Right lobe of liver (tissue), 6 donors: ENCODE measurements at regions not wholly inside any gene's neighbourhood (a gene's known extent, or its start where the extent isn't known, plus 50 kb on each side); places are given as distances from the start of the nearest gene placed in this dataset.
A peak's percentile ranks its signal among the peaks of the same experiment; 100 is the strongest.

Experiments
- ATAC-seq, 4 donors: fragments of 200-7000 bp; cut with Tn5 transposase; one replicate each; pipeline ENCODE4 v1.9.1; 2020; ENCODE audit warnings: mild to moderate bottlenecking in 4 of 4, moderate library complexity in 4 of 4
- DNase-seq, 3 donors: peaks; one replicate each; pipeline ENCODE4 v3.0.0-alpha.2; 2020
- H3K27ac ChIP-seq, 3 donors: fragments of 200-600 bp; one replicate each; pipeline ENCODE4 v1.8.0; 2022
- H3K27me3 ChIP-seq, 2 donors: fragments of 200-600 bp; one replicate each; pipeline ENCODE4 v1.8.0; 2022
- H3K36me3 ChIP-seq, 4 donors: fragments of 200-600 bp; sonication (generic) in 1 of 4; one replicate each; pipeline versions ENCODE4 v1.5.1 to v1.8.0; 2017 to 2022; ENCODE audit warnings: control low read depth in 1 of 4
- H3K4me1 ChIP-seq, 4 donors: fragments of 200-600 bp; sonication (generic) in 1 of 4; one replicate each; pipeline versions ENCODE4 v1.5.1 to v1.8.0; 2017 to 2022; ENCODE audit warnings: control low read depth in 1 of 4
- H3K4me3 ChIP-seq, 3 donors: fragments of 200-600 bp; one replicate each; pipeline ENCODE4 v1.8.0; 2022
- H3K9me3 ChIP-seq, 4 donors: fragments of 200-600 bp; sonication (generic) in 1 of 4; one replicate each; pipeline versions ENCODE4 v1.5.1 to v1.8.0; 2017 to 2022; ENCODE audit warnings: control low read depth in 1 of 4
- CTCF ChIP-seq, 4 donors: fragments of 200-600 bp in 3 of 4; fragments of 450-650 bp in 1 of 4; IDR thresholded peaks; one replicate each; pipeline versions ENCODE4 v1.5.1 to v1.8.0; 2016 to 2022; ENCODE audit warnings: antibody characterized with exemption in 4 of 4, mild to moderate bottlenecking in 2 of 4
- POLR2A ChIP-seq: fragments of 450-650 bp; IDR thresholded peaks from one replicate; pipeline ENCODE4 v1.6.1; 2017; ENCODE audit warnings: antibody characterized with exemption, mild to moderate bottlenecking
- WGBS: methylation state at CpG from one replicate; pipeline ENCODE4 v1.1.6; 2018; ENCODE audit warnings: low coverage, low lambda C conversion rate; ENCODE audit not compliant: insufficient coverage; ENCODE audit errors: missing lambda C conversion rate; 5-methylcytosine and 5-hydroxymethylcytosine counted together
- intact Hi-C, 2 donors: fragments of 100-400 bp; cut with DNase I; formaldehyde crosslinking; loops; one replicate each; pipeline versions ENCODE4 v1.11.2 to v1.14.1; 2022
- donor health status: DM: no; HTN: yes; CAD: no.
- donor health status: DM: no; HTN: no; CAD: no.
- donor health status: DM: no; HTN: no; CAD: no.
- donor health status: DM: no; HTN: yes; CAD: no.
- donor health status: DM: no; HTN: yes; CAD: no.

- H3K27ac ChIP-seq, result no peak overlapping the region
- 88% methylated on average over 1 of the region's 1 CpG for WGBS
- no peaks in the 10 kb centered on the region for H3K4me1 ChIP-seq
- TF ChIP-seq CTCF (IDR thresholded peaks at IDR 0.05), result no peak
- TF ChIP-seq POLR2A, result no peak
- H3K36me3 ChIP-seq, result no peaks in the 10 kb centered on the region
- ATAC-seq (no peak), DNase-seq (no peak)
- intact Hi-C loops, result no loop called here
- H3K4me3 ChIP-seq, result no peak overlapping the region
- no peaks in the 10 kb centered on the region for H3K9me3 ChIP-seq
- H3K27me3 ChIP-seq, result no peaks in the 10 kb centered on the region
Measured at GRCh38 chr15:93981706-93982105, 249.7 kb upstream of the MCTP2 start.

- Histone ChIP-seq H3K9me3 (no peaks in the 10 kb centered on the region), H3K36me3 (no peaks in the 10 kb centered on the region), H3K4me1 (no peaks in the 10 kb centered on the region), H3K4me3 (no peak overlapping the region), H3K27me3 (no peaks in the 10 kb centered on the region), H3K27ac (no peak overlapping the region)
- 26% methylated on average over 2 of the region's 2 CpGs for WGBS
- ATAC-seq (no peak), DNase-seq (no peak)
- TF ChIP-seq POLR2A (no peak), CTCF (IDR thresholded peaks at IDR 0.05) (no peak)
- intact Hi-C loops, result no loop called here
Measured at GRCh38 chr15:93980261-93980911, 251.0 kb upstream of the MCTP2 start.

GRCh38 chr15:93974804-93975481 lies 256.4 kb upstream of the MCTP2 start:
- no peaks in the 10 kb centered on the region for H3K4me1 ChIP-seq
- no peaks in the 10 kb centered on the region for H3K36me3 ChIP-seq
- no peaks in the 10 kb centered on the region for H3K9me3 ChIP-seq
- no peak overlapping the region for H3K4me3 ChIP-seq
- peak; percentile 30 to 47 (median 38) for ATAC-seq
- DNase-seq, result no peak
- no peaks in the 10 kb centered on the region for H3K27me3 ChIP-seq
- no peak overlapping the region for H3K27ac ChIP-seq
- intact Hi-C loops, result no loop called here
- TF ChIP-seq POLR2A (no peak), CTCF (IDR thresholded peaks at IDR 0.05) (peak in 3 of 4 donors; percentile 24 to 37 (median 26))
- 28% methylated on average over 6 of the region's 6 CpGs for WGBS

- intact Hi-C loops, result no loop called here
- Histone ChIP-seq H3K4me3 (no peak overlapping the region), H3K27ac (no peak overlapping the region), H3K9me3 (no peaks in the 10 kb centered on the region), H3K36me3 (no peaks in the 10 kb centered on the region), H3K4me1 (no peaks in the 10 kb centered on the region), H3K27me3 (no peaks in the 10 kb centered on the region)
- 63% methylated on average over 5 of the region's 5 CpGs for WGBS
- TF ChIP-seq POLR2A (no peak), CTCF (IDR thresholded peaks at IDR 0.05) (no peak)
- DNase-seq, result no peak
- no peak for ATAC-seq
Measured at GRCh38 chr15:93973287-93973686, 258.1 kb upstream of the MCTP2 start.
